H1 (cell line): ENCODE measurements at regions not wholly inside any gene's neighbourhood (a gene's known extent, or its start where the extent isn't known, plus 50 kb on each side); places are given as distances from the start of the nearest gene placed in this dataset.
"Not testable (repeated sequence)": the region's sequence is repeated elsewhere in the genome, so short reads cannot be mapped to it uniquely, and the experiment has no call there.

Experiments used
- CBX8 ChIP-seq: fragments of 300-800, 300-1000 bp; sonication (generic); IDR thresholded peaks from 2 replicates; pipeline ENCODE4 v1.7.1; 2016; ENCODE audit warnings: low read depth, low read length, borderline replicate concordance
- CHD7 ChIP-seq: fragments of 300-600 bp; sonication (generic); IDR thresholded peaks from 2 replicates; pipeline ENCODE4 v1.7.1; 2012; ENCODE audit warnings: low read length, moderate library complexity, mild to moderate bottlenecking, inconsistent platforms; ENCODE audit not compliant: insufficient replicate concordance
- CTCF ChIP-seq, 3 experiments: IDR thresholded peaks; 1 replicate in 2 of 3; 2 replicates in 1 of 3; pipeline versions ENCODE4 v1.5.1 to v1.6.1; 2011; ENCODE audit warnings: low read length in 3 of 3, mild to moderate bottlenecking in 3 of 3, inconsistent platforms in 2 of 3, low read depth in 1 of 3, moderate library complexity in 1 of 3; ENCODE audit not compliant: insufficient read depth in 1 of 3; ENCODE audit errors: control extremely low read depth in 1 of 3
- EP300 ChIP-seq, 2 experiments: IDR thresholded peaks; 1 replicate in 1 of 2; 2 replicates in 1 of 2; pipeline ENCODE4 v1.6.1; 2011 to 2012; ENCODE audit warnings: low read depth in 2 of 2, low read length in 2 of 2, mild to moderate bottlenecking in 2 of 2, borderline replicate concordance in 1 of 2, inconsistent platforms in 1 of 2, moderate library complexity in 1 of 2
- MAX ChIP-seq: IDR thresholded peaks from 2 replicates; pipeline ENCODE4 v1.6.1; 2012; ENCODE audit warnings: inconsistent platforms
- POLR2AphosphoS5 ChIP-seq: IDR thresholded peaks from 2 replicates; pipeline ENCODE4 v1.6.1; 2011; ENCODE audit warnings: low read depth, low read length
- RXRA ChIP-seq: IDR thresholded peaks from 2 replicates; pipeline ENCODE4 v1.6.1; 2011; ENCODE audit warnings: low read depth, mild to moderate bottlenecking, low read length, moderate library complexity; ENCODE audit not compliant: insufficient read depth
- SIN3A ChIP-seq, 2 experiments: IDR thresholded peaks in 1 of 2; conservative IDR thresholded peaks in 1 of 2; 2 replicates each; pipeline ENCODE4 v1.6.1; 2011 to 2012; ENCODE audit warnings: low read length in 2 of 2, improper control_type of control experiment in 1 of 2, low read depth in 1 of 2, mild to moderate bottlenecking in 1 of 2
- TAF7 ChIP-seq: optimal IDR thresholded peaks from 2 replicates; pipeline ENCODE3; 2011; ENCODE audit warnings: low read depth, mild to moderate bottlenecking, inconsistent platforms, low read length, moderate library complexity, borderline replicate concordance
- TCF12 ChIP-seq: IDR thresholded peaks from 2 replicates; pipeline ENCODE4 v1.6.1; 2011; ENCODE audit warnings: low read depth, mild to moderate bottlenecking, low read length

GRCh38 chr5:176018598-176018997 is 50.5 kb upstream of the THOC3 start:
- not testable (repeated sequence) for TF ChIP-seq CTCF (IDR thresholded peaks at IDR 0.05; ENCODE audit: control extremely low read depth in 1 of 3, insufficient read depth in 1 of 3, low read depth in 1 of 3, low read length in 3 of 3); EP300 (IDR thresholded peaks at IDR 0.05; ENCODE audit: borderline replicate concordance in 1 of 2, low read depth in 2 of 2, low read length in 2 of 2); CBX8; MAX; RXRA; TCF12; TAF7; CHD7; POLR2AphosphoS5; SIN3A (conservative IDR thresholded peaks at IDR 0.05 in 1 of 2, IDR thresholded peaks at IDR 0.05 in 1 of 2; ENCODE audit: low read depth in 1 of 2, low read length in 2 of 2)
